GM23248 (cell line): ENCODE measurements at regions not wholly inside any gene's neighbourhood (a gene's known extent, or its start where the extent isn't known, plus 50 kb on each side); places are given as distances from the start of the nearest gene placed in this dataset.
"Not testable (repeated sequence)": the region's sequence is repeated elsewhere in the genome, so short reads cannot be mapped to it uniquely, and the experiment has no call there.

ENCODE experiments used
- DNase-seq: peaks from one replicate; pipeline ENCODE4 v3.0.0-alpha.2; 2015
- H2AFZ ChIP-seq: fragments of 200-600 bp; sonication (generic); 2 replicates; pipeline ENCODE4 v1.6.1; 2016; ENCODE audit warnings: antibody characterized with exemption
- H3F3A ChIP-seq: fragments of 200-600 bp; sonication (generic); 2 replicates; pipeline ENCODE4 v1.6.1; 2016; ENCODE audit warnings: mild to moderate bottlenecking, antibody characterized with exemption, mixed run types; ENCODE audit not compliant: insufficient read depth
- H3K27ac ChIP-seq: fragments of 200-600 bp; sonication (generic); 2 replicates; pipeline ENCODE4 v1.5.1; 2016; ENCODE audit warnings: mild to moderate bottlenecking
- H3K27me3 ChIP-seq: fragments of 200-600 bp; sonication (generic); replicated peaks from 2 replicates; pipeline ENCODE4 v1.6.1; 2016; ENCODE audit warnings: mild to moderate bottlenecking; ENCODE audit not compliant: insufficient read depth
- H3K36me3 ChIP-seq: fragments of 200-600 bp; sonication (generic); 2 replicates; pipeline ENCODE4 v1.6.1; 2016; ENCODE audit warnings: low read depth, mild to moderate bottlenecking
- H3K4me1 ChIP-seq: fragments of 200-600 bp; sonication (generic); 2 replicates; pipeline ENCODE4 v1.6.1; 2016; ENCODE audit warnings: mild to moderate bottlenecking; ENCODE audit not compliant: insufficient read depth
- H3K4me2 ChIP-seq: fragments of 200-600 bp; sonication (generic); one replicate; pipeline ENCODE4 v1.6.1; 2016; ENCODE audit warnings: mild to moderate bottlenecking; ENCODE audit not compliant: unreplicated experiment
- H3K4me3 ChIP-seq: fragments of 200-600 bp; sonication (generic); 2 replicates; pipeline ENCODE4 v1.5.1; 2016; ENCODE audit warnings: mild to moderate bottlenecking
- H3K79me2 ChIP-seq: fragments of 200-600 bp; sonication (generic); 2 replicates; pipeline ENCODE4 v1.6.1; 2016; ENCODE audit warnings: mild to moderate bottlenecking; ENCODE audit not compliant: insufficient read depth
- H3K9ac ChIP-seq: fragments of 200-600 bp; sonication (generic); 2 replicates; pipeline ENCODE4 v1.6.1; 2016; ENCODE audit warnings: mild to moderate bottlenecking
- H3K9me2 ChIP-seq: fragments of 200-600 bp; sonication (generic); 2 replicates; pipeline ENCODE4 v1.6.1; 2016; ENCODE audit warnings: mixed run types, mild to moderate bottlenecking, moderate library complexity; ENCODE audit not compliant: insufficient read depth
- H3K9me3 ChIP-seq: fragments of 200-600 bp; sonication (generic); one replicate; pipeline ENCODE4 v1.6.1; 2017; ENCODE audit warnings: low read depth
- H4K20me1 ChIP-seq: fragments of 200-600 bp; sonication (generic); 2 replicates; pipeline ENCODE4 v1.6.0; 2016; ENCODE audit not compliant: insufficient read depth
- EZH2 ChIP-seq: fragments of 200-600 bp; sonication (generic); IDR thresholded peaks from 2 replicates; pipeline ENCODE4 v1.6.1; 2018; ENCODE audit warnings: antibody characterized with exemption, mild to moderate bottlenecking; ENCODE audit not compliant: insufficient read depth, poor library complexity, severe bottlenecking
- EZH2phosphoT487 ChIP-seq: fragments of 200-600 bp; sonication (generic); IDR thresholded peaks from 2 replicates; pipeline ENCODE4 v1.6.1; 2018; ENCODE audit warnings: antibody characterized with exemption, moderate library complexity, mild to moderate bottlenecking, low read depth; ENCODE audit not compliant: insufficient read depth
- WGBS, 2 experiments: methylation state at CpG; one replicate each; pipeline ENCODE4 v1.1.6; 2015 to 2017; ENCODE audit warnings: low lambda C conversion rate in 2 of 2, low coverage in 1 of 2; ENCODE audit errors: missing lambda C conversion rate in 2 of 2; 5-methylcytosine and 5-hydroxymethylcytosine counted together
- in situ Hi-C: fragments of 300-500 bp; cut with MboI; formaldehyde crosslinking; loops from 2 replicates; pipeline ENCODE4 v1.15.0; 2020

DNA sequence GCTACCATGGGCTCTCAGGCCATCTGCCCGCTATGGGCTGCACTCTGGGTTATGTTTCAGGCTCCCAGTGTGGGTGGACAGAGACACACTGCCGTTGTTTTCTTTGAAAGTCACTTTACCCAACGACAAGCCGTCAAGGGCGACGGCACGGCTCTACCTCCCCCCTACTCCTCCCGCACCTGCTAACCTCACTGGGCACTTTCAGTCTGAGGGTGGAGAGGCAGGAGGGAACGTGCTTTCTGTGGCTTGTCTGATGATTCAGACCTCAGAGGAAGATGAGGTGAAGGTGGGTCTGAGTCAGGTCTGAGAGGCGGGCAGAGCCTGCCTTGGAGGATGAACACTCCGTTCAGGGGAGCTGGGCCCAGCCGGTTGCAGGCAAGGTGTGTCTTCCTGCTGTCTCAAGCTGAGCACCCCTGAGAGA lies 147.6 kb upstream of the HDAC4 start:
- Histone ChIP-seq H4K20me1 (no peaks in the 10 kb centered on the region), H3K9me2 (no peaks in the 10 kb centered on the region), H3K9me3 (no peaks in the 10 kb centered on the region), H3K27me3 (0 out of 2 replicates have a peak, but pooled peaks cover 3% of the 10 kb centered on the region), H2AFZ (no peak overlapping the region), H3K36me3 (no peaks in the 10 kb centered on the region), H3F3A (no peaks in the 10 kb centered on the region), H3K9ac (no peak overlapping the region), H3K4me1 (no peaks in the 10 kb centered on the region), H3K79me2 (no peaks in the 10 kb centered on the region), H3K27ac (no peak overlapping the region), H3K4me2 (no peak overlapping the region), H3K4me3 (no peak overlapping the region)
- in situ Hi-C loops = no loop called here
- DNase-seq = no peak
- WGBS, 2 experiments = 76 to 81% methylated on average over 12 of the region's 12 CpGs
- no peak for TF ChIP-seq EZH2
- no peak for TF ChIP-seq EZH2phosphoT487

DNA sequence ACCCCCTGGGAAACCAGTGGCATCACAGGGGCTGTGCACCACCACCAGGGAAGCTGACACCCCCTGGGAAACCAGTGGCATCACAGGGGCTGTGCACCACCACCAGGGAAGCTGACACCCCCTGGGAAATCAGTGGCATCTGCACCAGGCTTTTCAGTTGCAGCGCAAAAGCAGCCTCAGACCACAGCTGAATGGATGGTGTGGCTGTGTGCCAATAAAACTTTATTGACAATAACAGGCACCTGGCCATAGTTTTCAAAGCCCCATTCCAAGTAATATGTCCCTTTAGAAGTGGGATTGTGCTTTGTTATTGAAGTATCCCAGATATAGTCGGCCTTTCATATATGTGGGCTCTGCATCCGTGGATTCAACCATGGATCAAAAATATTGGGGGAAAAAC lies 146.3 kb upstream of the HDAC4 start:
- H3K36me3 ChIP-seq, DNase-seq, H3K4me3 ChIP-seq, H3K4me2 ChIP-seq, H2AFZ ChIP-seq, H3F3A ChIP-seq, H3K27ac ChIP-seq, H3K9me3 ChIP-seq, H4K20me1 ChIP-seq, H3K27me3 ChIP-seq, H3K4me1 ChIP-seq, H3K79me2 ChIP-seq, in situ Hi-C loops, H3K9me2 ChIP-seq, H3K9ac ChIP-seq: not testable (repeated sequence)
- WGBS, 2 experiments = 67 to 69% methylated on average over 3 of the region's 3 CpGs

DNA sequence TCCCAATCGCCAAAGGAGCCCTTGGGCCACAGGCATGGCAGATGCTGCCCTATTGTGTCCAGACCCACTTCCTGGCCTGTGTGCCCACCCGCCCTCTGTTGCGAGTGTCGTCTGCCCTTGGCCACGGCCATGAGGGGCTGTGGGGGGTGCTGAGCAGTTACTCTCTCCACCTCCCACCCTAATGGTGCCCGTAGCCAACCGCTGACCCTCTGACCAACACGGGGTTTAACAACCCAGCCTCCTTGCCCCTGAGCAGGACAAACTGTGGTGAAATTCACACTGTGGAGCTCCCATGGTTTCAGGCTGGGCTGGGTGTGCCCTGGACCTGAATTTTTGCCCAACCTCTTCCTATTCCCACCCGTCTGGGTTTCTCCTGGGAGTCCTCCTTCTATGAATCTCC lies 145.7 kb upstream of the HDAC4 start:
- Histone ChIP-seq H3K36me3 (no peaks in the 10 kb centered on the region), H2AFZ (no peak overlapping the region), H3F3A (no peaks in the 10 kb centered on the region), H3K27me3 (peaks cover 3% of the 10 kb centered on the region; the same call in 1 of the 2 replicates), H3K27ac (no peak overlapping the region), H3K4me2 (no peak overlapping the region), H3K79me2 (no peaks in the 10 kb centered on the region), H3K9me2 (no peaks in the 10 kb centered on the region), H4K20me1 (no peaks in the 10 kb centered on the region), H3K4me3 (no peak overlapping the region), H3K9me3 (no peaks in the 10 kb centered on the region), H3K4me1 (no peaks in the 10 kb centered on the region), H3K9ac (no peak overlapping the region)
- in situ Hi-C loops = no loop called here
- no peak for DNase-seq
- no peak for TF ChIP-seq EZH2phosphoT487
- TF ChIP-seq EZH2 = no peak
- WGBS, 2 experiments = 39 to 42% methylated on average over 9 of the region's 9 CpGs

DNA sequence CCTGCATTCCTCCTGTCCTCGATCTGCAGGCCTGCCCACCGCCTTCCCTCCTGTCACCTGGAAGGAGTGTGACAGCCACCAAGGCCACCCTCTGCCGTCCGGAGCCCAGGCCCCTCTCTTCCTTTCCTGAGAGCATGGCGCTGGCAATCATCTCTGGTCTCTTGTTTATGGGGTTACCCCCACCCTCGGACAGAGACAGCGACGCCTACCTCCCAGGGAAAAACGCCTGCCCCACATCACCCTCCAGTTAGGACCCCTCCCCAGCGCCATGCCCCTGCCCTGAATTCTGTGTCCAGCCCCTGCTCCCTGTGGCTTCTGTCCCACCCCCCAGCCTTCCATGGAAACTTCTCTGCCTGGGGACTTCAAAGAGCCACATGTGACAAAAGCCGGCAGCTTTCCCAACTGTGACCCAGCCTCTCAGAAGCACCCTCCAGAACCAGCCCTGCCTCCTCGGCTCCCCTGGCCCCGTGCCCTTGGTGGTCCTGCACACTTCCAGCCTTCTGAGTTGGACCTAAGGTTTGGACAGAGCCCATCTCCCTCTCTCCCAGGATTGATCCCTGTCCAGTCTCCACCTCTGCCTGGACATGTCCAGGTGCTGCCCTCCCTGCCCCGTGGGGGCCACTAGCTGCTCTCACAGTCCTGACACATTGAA lies 145.0 kb upstream of the HDAC4 start:
- in situ Hi-C loops = no loop called here
- no peak overlapping the region for H3K27ac ChIP-seq
- H3K4me2 ChIP-seq = no peak overlapping the region
- no peaks in the 10 kb centered on the region for H3K36me3 ChIP-seq
- peaks cover 3% of the 10 kb centered on the region; the same call in 1 of the 2 replicates for H3K27me3 ChIP-seq
- no peaks in the 10 kb centered on the region for H3K9me3 ChIP-seq
- no peaks in the 10 kb centered on the region for H3K9me2 ChIP-seq
- no peaks in the 10 kb centered on the region for H3K79me2 ChIP-seq
- no peak for DNase-seq
- no peak overlapping the region for H2AFZ ChIP-seq
- no peak overlapping the region for H3K9ac ChIP-seq
- H3K4me3 ChIP-seq = no peak overlapping the region
- 58% methylated on average over 14 of the region's 14 CpGs for WGBS, 2 experiments
- TF ChIP-seq EZH2phosphoT487 = no peak
- TF ChIP-seq EZH2 = no peak
- no peaks in the 10 kb centered on the region for H3F3A ChIP-seq
- no peaks in the 10 kb centered on the region for H3K4me1 ChIP-seq
- H4K20me1 ChIP-seq = no peaks in the 10 kb centered on the region
